ENCODE measurements at regions not wholly inside any gene's neighbourhood (a gene's known extent, or its start where the extent isn't known, plus 50 kb on each side); places are given as distances from the start of the nearest gene placed in this dataset.
"Not testable (repeated sequence)": the region's sequence is repeated elsewhere in the genome, so short reads cannot be mapped to it uniquely, and the experiment has no call there.

GRCh38 chr10:62693306-62693705 is 111.2 kb upstream of the ADO start:
- no peak for FAIRE-seq
- DNase-seq (ENCODE audit: insufficient read length, low spot score): no peak
- TF ChIP-seq SPI1 (IDR thresholded peaks at IDR 0.05; ENCODE audit: low read depth, low read length) (no peak), POU2F2 (IDR thresholded peaks at IDR 0.05; ENCODE audit: low read depth, low read length) (no peak), PAX5 (IDR thresholded peaks at IDR 0.05; ENCODE audit: insufficient read depth, low read length, severe bottlenecking) (no peak), POLR2AphosphoS5 (IDR thresholded peaks at IDR 0.05; ENCODE audit: low read depth, low read length) (no peak), POLR2A (IDR thresholded peaks at IDR 0.05; ENCODE audit: low read depth, low read length) (no peak), TAF1 (IDR thresholded peaks at IDR 0.05; ENCODE audit: low read depth, low read length) (no peak)

- FAIRE-seq: peak; percentile 81
Observed at GRCh38 chr10:62694537-62695126, 109.9 kb upstream of the ADO start.

GRCh38 chr10:62696798-62697197 is 107.7 kb upstream of the ADO start:
- peak; percentile 35 for FAIRE-seq
- DNase-seq (ENCODE audit: insufficient read length, low spot score): no peak
- TF ChIP-seq TAF1 (IDR thresholded peaks at IDR 0.05; ENCODE audit: low read depth, low read length): no peak
- no peak for TF ChIP-seq POLR2AphosphoS5 (IDR thresholded peaks at IDR 0.05; ENCODE audit: low read depth, low read length)
- no peak for TF ChIP-seq PAX5 (IDR thresholded peaks at IDR 0.05; ENCODE audit: insufficient read depth, low read length, severe bottlenecking)
- no peak for TF ChIP-seq POU2F2 (IDR thresholded peaks at IDR 0.05; ENCODE audit: low read depth, low read length)
- TF ChIP-seq POLR2A (IDR thresholded peaks at IDR 0.05; ENCODE audit: low read depth, low read length): no peak

More at GRCh38 chr10:62694537-62695126, 109.9 kb upstream of the ADO start:
- no peak for DNase-seq (ENCODE audit: insufficient read length, low spot score)
- TF ChIP-seq POU2F2 (IDR thresholded peaks at IDR 0.05; ENCODE audit: low read depth, low read length) (no peak), POLR2AphosphoS5 (IDR thresholded peaks at IDR 0.05; ENCODE audit: low read depth, low read length) (no peak), SPI1 (IDR thresholded peaks at IDR 0.05; ENCODE audit: low read depth, low read length) (no peak), POLR2A (IDR thresholded peaks at IDR 0.05; ENCODE audit: low read depth, low read length) (no peak), PAX5 (IDR thresholded peaks at IDR 0.05; ENCODE audit: insufficient read depth, low read length, severe bottlenecking) (no peak)

GRCh38 chr10:62699148-62699547 is 105.4 kb upstream of the ADO start:
- DNase-seq (ENCODE audit: insufficient read length, low spot score) (no peak), FAIRE-seq (no peak)
- TF ChIP-seq SPI1 (IDR thresholded peaks at IDR 0.05; ENCODE audit: low read depth, low read length) (no peak), POLR2A (IDR thresholded peaks at IDR 0.05; ENCODE audit: low read depth, low read length) (no peak), PAX5 (IDR thresholded peaks at IDR 0.05; ENCODE audit: insufficient read depth, low read length, severe bottlenecking) (no peak), TAF1 (IDR thresholded peaks at IDR 0.05; ENCODE audit: low read depth, low read length) (no peak), POLR2AphosphoS5 (IDR thresholded peaks at IDR 0.05; ENCODE audit: low read depth, low read length) (no peak), POU2F2 (IDR thresholded peaks at IDR 0.05; ENCODE audit: low read depth, low read length) (no peak)

GRCh38 chr10:62704121-62704520 is 100.4 kb upstream of the ADO start:
- FAIRE-seq; DNase-seq (ENCODE audit: insufficient read length, low spot score): not testable (repeated sequence)

GRCh38 chr10:62705789-62706188 is 98.7 kb upstream of the ADO start:
- DNase-seq (ENCODE audit: insufficient read length, low spot score) (no peak), FAIRE-seq (peak; percentile 31)
- TF ChIP-seq POLR2A (IDR thresholded peaks at IDR 0.05; ENCODE audit: low read depth, low read length) (no peak), POU2F2 (IDR thresholded peaks at IDR 0.05; ENCODE audit: low read depth, low read length) (no peak), PAX5 (IDR thresholded peaks at IDR 0.05; ENCODE audit: insufficient read depth, low read length, severe bottlenecking) (no peak), SPI1 (IDR thresholded peaks at IDR 0.05; ENCODE audit: low read depth, low read length) (no peak), TAF1 (IDR thresholded peaks at IDR 0.05; ENCODE audit: low read depth, low read length) (no peak), POLR2AphosphoS5 (IDR thresholded peaks at IDR 0.05; ENCODE audit: low read depth, low read length) (no peak)

GRCh38 chr10:62707810-62708209 is 96.7 kb upstream of the ADO start:
- FAIRE-seq (peak; percentile 72), DNase-seq (ENCODE audit: insufficient read length, low spot score) (no peak)
- TF ChIP-seq SPI1 (IDR thresholded peaks at IDR 0.05; ENCODE audit: low read depth, low read length): no peak
- TF ChIP-seq TAF1 (IDR thresholded peaks at IDR 0.05; ENCODE audit: low read depth, low read length): no peak
- TF ChIP-seq POU2F2 (IDR thresholded peaks at IDR 0.05; ENCODE audit: low read depth, low read length): no peak
- TF ChIP-seq POLR2AphosphoS5 (IDR thresholded peaks at IDR 0.05; ENCODE audit: low read depth, low read length): no peak
- no peak for TF ChIP-seq PAX5 (IDR thresholded peaks at IDR 0.05; ENCODE audit: insufficient read depth, low read length, severe bottlenecking)

- no peak for TF ChIP-seq SPI1 (IDR thresholded peaks at IDR 0.05; ENCODE audit: low read depth, low read length)
- no peak for TF ChIP-seq POLR2A (IDR thresholded peaks at IDR 0.05; ENCODE audit: low read depth, low read length)
- no peak for TF ChIP-seq POU2F2 (IDR thresholded peaks at IDR 0.05; ENCODE audit: low read depth, low read length)
- peak; percentile 88 for FAIRE-seq
Observed at GRCh38 chr10:62708569-62708968, 96.0 kb upstream of the ADO start.

GRCh38 chr10:62709200-62709599 is 95.3 kb upstream of the ADO start:
- DNase-seq (ENCODE audit: insufficient read length, low spot score) (no peak), FAIRE-seq (no peak)
- no peak for TF ChIP-seq SPI1 (IDR thresholded peaks at IDR 0.05; ENCODE audit: low read depth, low read length)
- no peak for TF ChIP-seq POLR2AphosphoS5 (IDR thresholded peaks at IDR 0.05; ENCODE audit: low read depth, low read length)
- TF ChIP-seq POU2F2 (IDR thresholded peaks at IDR 0.05; ENCODE audit: low read depth, low read length): no peak
- TF ChIP-seq PAX5 (IDR thresholded peaks at IDR 0.05; ENCODE audit: insufficient read depth, low read length, severe bottlenecking): no peak
- TF ChIP-seq POLR2A (IDR thresholded peaks at IDR 0.05; ENCODE audit: low read depth, low read length): no peak
- TF ChIP-seq TAF1 (IDR thresholded peaks at IDR 0.05; ENCODE audit: low read depth, low read length): no peak

More at GRCh38 chr10:62708569-62708968, 96.0 kb upstream of the ADO start:
- DNase-seq (ENCODE audit: insufficient read length, low spot score): no peak

- FAIRE-seq: peak; percentile 67
- TF ChIP-seq POLR2AphosphoS5 (IDR thresholded peaks at IDR 0.05; ENCODE audit: low read depth, low read length): no peak
- TF ChIP-seq POU2F2 (IDR thresholded peaks at IDR 0.05; ENCODE audit: low read depth, low read length): no peak
- no peak for TF ChIP-seq SPI1 (IDR thresholded peaks at IDR 0.05; ENCODE audit: low read depth, low read length)
- TF ChIP-seq TAF1 (IDR thresholded peaks at IDR 0.05; ENCODE audit: low read depth, low read length): no peak
- TF ChIP-seq PAX5 (IDR thresholded peaks at IDR 0.05; ENCODE audit: insufficient read depth, low read length, severe bottlenecking): no peak
- no peak for TF ChIP-seq POLR2A (IDR thresholded peaks at IDR 0.05; ENCODE audit: low read depth, low read length)
- DNase-seq (ENCODE audit: insufficient read length, low spot score): no peak
Observed at GRCh38 chr10:62710182-62710581, 94.3 kb upstream of the ADO start.

Measured in GM12891 (cell line).